ENCODE measurements at regions not wholly inside any gene's neighbourhood (a gene's known extent, or its start where the extent isn't known, plus 50 kb on each side); places are given as distances from the start of the nearest gene placed in this dataset.

- no peak overlapping the region for H3K4me3 ChIP-seq (replicated peaks in 1 of 2; ENCODE audit: low read depth in 1 of 2, low read length in 2 of 2)
- H3K36me3 ChIP-seq (ENCODE audit: control insufficient read depth in 1 of 2, insufficient read depth in 2 of 2, low read length in 2 of 2) = no peaks in the 10 kb centered on the region
- no peak overlapping the region; the same call in 1 of the 2 replicates for H3K4me2 ChIP-seq (ENCODE audit: low read length)
Measured at GRCh38 chr4:95732061-95732460, 107.8 kb upstream of the PDHA2 start.

More at GRCh38 chr4:95732061-95732460, 107.8 kb upstream of the PDHA2 start:
- Histone ChIP-seq H3K27me3 (ENCODE audit: insufficient read depth, low read length) (no peaks in the 10 kb centered on the region), H3K4me1 (ENCODE audit: control insufficient read depth in 1 of 2, insufficient read depth in 2 of 2, low read length in 2 of 2) (peaks cover 0 to 4% of the 10 kb centered on the region in 2 experiments; a peak in 1 of 4 replicates), H4K20me1 (ENCODE audit: insufficient read depth) (no peaks in the 10 kb centered on the region), H3K9me3 (ENCODE audit: control insufficient read depth in 1 of 2, insufficient read depth in 1 of 2, low read depth in 1 of 2, low read length in 2 of 2) (no peaks in the 10 kb centered on the region), H3K27ac (ENCODE audit: low read depth, low read length) (no peak overlapping the region), H3K9me2 (ENCODE audit: insufficient read depth) (no peaks in the 10 kb centered on the region), H3K9ac (ENCODE audit: low read length) (no peak overlapping the region), H2AFZ (ENCODE audit: low read depth, low read length, poor library complexity, severe bottlenecking) (no peak overlapping the region), H3K79me2 (ENCODE audit: insufficient read depth, low read length) (no peaks in the 10 kb centered on the region)
- no peak for TF ChIP-seq ZBTB33 (IDR thresholded peaks at IDR 0.05; ENCODE audit: extremely low read depth, insufficient replicate concordance, low read length)
- TF ChIP-seq RAD21 (IDR thresholded peaks at IDR 0.05; ENCODE audit: low read depth) = no peak
- no peak for TF ChIP-seq SRF (IDR thresholded peaks at IDR 0.05; ENCODE audit: low read depth)
- no peak for TF ChIP-seq FOSL1 (IDR thresholded peaks at IDR 0.05; ENCODE audit: low read depth)
- no peak for TF ChIP-seq CBX3 (IDR thresholded peaks at IDR 0.05; ENCODE audit: low read depth)
- no peak for TF ChIP-seq EGR1 (IDR thresholded peaks at IDR 0.05; ENCODE audit: low read depth)
- no peak for TF ChIP-seq ZFX (IDR thresholded peaks at IDR 0.05)
- TF ChIP-seq EZH2 (IDR thresholded peaks at IDR 0.05) = no peak
- TF ChIP-seq YY1 (IDR thresholded peaks at IDR 0.05; ENCODE audit: extremely low read depth, insufficient replicate concordance, low read depth, low read length) = no peak
- TF ChIP-seq CTCF (IDR thresholded peaks at IDR 0.05 in 2 of 3, conservative IDR thresholded peaks at IDR 0.05 in 1 of 3; ENCODE audit: borderline replicate concordance in 1 of 3, insufficient read depth in 1 of 3, low read depth in 2 of 3, low read length in 2 of 3) = no peak
- no peak for TF ChIP-seq POLR2A (IDR thresholded peaks at IDR 0.05; ENCODE audit: borderline replicate concordance, extremely low read depth, insufficient read depth, insufficient read length)
- no peak for TF ChIP-seq JUND (IDR thresholded peaks at IDR 0.05)
- CTCF ChIA-PET = no interaction called here
- no peak for ATAC-seq
- RAD21 ChIA-PET (ENCODE audit: low non-redundant PET in 1 of 2, low total read pairs in 2 of 2, uncharacterized antibody in 2 of 2, unreplicated experiment in 2 of 2) = no interaction called here
- DNase-seq (ENCODE audit: low read depth, low spot score) = no peak
- no TSS peak for BruUV-seq (replicated peaks)
- intact Hi-C loops (cut with micrococcal nuclease) = no loop called here
- POLR2A ChIA-PET = no interaction called here
